ENCODE measurements at regions not wholly inside any gene's neighbourhood (a gene's known extent, or its start where the extent isn't known, plus 50 kb on each side); places are given as distances from the start of the nearest gene placed in this dataset.
A peak's percentile ranks its signal among the peaks of the same experiment; 100 is the strongest.

DNA sequence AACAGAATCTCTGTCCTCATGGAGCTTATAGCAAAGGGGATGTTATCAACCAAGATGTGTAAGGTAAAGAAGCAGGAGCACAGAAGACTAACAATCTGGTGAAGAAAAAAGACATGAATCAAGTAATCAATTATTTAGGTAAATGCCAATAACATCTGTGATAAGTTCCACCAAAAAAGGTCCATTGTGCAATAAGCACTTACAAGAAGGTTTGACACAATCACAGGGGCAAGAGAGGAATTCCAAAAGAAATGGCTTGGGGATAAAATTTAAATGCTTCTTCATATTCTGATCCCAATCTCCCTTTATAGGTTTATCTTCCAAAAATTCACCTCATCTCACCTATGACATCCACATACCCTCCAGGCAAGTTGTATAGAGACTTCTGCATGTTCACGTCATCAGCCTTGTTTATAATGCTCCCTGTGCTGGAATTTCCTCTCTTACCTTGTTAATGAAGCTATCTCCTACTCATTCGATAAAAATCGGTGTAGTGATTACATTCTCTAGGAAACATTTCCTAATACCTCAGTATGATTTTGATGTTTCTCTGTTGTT, 53.6 kb upstream of the DPT start:
- DNase-seq: no peak

DNA sequence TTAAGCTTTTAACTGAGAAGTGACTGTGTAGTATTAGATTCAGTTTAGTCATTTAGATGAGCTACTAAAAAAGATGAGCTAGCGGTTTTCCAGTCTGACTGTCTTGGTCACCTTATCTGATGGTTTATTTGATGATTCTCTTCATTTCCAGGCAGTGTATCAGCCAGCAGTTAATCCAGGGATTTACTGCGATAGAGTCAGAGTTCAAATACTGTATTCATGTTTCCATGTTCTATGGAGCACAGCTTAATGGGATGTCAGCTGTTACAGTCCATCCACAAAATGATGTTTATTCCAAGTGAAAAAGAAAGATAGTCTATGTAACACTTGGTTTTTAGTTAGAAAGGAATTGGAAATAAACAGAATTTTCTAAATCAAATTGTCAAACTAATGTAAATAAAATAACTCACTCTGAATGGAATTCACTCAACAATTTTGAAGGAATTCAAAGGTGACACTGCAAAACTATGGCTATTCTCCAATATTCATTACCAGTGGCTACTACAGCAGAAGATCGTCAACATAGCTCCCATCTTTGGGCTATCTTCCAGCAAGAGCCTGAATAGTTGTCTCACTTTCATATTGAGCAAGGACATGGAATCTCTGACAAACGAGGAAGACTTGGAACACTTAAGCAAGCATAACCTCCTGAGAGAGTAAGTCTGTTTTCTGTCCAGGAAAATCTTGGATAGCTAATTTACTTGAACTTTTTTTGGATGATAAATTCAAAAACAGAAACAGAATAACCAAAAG, 54.6 kb upstream of the DPT start:
- DNase-seq: no peak

DNA sequence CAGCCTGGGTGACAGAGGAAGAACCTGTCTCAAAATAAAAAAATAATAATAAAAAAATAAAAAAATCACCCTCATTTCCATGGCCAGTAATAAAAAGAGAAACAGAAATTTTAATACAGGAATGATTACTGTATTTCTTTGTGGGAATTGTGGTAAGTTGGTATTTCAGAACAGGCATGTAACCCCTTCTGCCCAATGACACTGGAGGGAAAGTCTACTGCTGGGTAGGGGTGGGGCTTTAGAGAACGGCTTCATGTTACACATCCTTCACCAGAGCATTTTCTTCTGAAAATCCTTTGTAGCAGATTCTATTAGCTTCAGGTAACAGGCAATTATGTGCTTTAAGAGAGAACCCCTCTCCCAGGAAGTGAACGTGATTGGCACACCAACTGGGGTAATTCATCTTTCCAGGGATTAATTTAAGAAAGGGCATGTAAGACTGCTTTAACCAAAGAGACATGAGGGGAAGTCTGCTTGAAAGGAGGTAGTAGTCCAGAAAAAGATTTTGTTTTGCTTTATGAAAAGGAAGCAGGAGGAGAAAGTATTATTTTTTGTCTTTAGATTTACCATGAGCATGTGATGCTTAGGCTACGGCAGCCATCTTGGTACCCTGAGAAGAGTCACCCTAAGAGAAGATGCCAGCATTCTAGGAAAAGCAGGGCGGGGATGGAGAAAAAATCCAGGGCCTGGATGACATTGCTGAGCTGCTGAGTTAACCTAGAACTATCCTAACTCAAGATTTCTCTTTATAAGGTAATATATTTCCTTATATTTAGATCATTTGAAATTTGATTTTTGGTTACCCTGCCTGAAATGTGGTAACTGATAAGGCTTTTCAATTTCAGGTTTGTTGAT, 57.7 kb upstream of the DPT start:
- no peak for DNase-seq

DNA sequence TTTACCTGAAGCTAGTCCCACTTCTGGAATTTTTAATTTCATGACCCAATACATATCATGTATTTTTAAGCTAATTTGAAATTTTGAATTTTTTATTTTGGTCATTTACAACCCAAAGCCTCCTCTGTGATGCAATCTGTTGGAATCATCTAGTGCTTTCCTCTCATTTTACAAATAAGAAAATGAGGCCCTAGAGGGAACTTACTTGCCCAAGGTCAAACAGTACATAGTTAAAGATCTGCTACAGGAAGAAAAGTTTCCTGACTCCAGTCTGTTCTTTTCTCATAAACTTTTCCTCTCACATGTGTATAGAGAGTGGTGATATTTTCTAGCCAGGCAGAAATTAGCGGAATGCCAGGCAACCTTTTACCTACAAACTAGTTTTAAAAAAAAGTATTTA, 59.3 kb upstream of the DPT start:
- DNase-seq: no peak

DNA sequence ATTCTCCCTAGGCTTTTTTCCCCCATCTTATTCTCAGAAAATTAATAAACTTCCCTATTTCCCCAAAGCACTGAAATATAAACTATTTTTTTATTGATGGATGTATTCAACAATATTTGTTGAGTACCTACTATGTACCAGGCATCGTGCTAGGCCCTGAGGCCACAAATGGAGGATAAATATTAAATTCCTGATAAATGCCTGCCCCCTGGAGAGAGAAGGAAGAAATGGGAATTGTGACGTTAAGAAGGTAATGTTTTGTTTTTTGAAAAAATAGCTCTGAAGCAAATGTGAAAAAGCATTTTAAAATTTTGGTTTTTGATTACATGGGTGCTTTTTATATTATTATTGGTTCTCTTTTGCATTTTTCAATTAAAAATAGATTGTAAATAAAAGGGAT, 60.5 kb upstream of the DPT start:
- DNase-seq: no peak

DNA sequence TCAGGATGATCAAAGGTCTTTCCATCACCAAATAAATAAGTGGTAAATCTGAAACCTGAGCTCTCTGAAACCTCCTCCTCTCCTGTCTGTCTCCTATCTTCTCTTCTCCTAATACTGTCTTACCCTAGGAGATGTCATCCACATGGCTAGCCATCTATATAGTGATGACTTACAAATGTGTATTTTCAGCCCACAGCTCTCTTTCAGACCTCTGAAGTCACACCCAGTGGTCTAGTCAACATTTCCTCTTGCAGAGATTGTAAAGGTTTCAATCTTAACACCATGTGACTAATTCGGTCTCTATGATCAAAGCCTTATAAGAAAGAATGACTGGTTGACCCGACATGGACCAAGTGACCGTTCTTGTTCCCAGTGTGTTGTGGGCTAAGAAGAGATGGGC, 63.1 kb upstream of the DPT start:
- no peak for DNase-seq

DNA sequence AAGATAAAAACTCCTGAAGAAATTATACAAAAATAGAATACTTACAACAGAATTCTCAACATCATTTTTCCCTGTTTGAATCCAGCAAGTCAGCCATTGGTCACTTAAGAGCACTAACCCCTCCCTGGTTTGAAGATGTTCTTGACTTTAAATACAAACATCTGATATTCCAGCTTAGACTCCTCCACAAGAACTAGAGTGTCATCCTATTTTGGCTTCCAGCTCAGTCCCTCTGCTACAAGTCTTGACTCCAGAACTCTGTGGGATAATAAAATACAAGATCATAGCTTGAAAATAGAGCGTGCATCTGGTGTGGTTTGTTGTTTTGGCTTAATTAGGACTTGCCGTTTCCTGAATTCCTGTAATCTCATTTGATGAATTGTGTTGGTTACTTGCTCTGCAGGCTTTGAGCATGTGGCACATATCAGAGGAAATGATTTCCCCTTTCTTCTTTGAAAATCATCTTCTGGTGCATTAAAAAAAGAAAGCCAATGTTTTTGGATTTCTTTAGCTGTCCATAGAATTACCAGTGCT, 63.7 kb upstream of the DPT start:
- DNase-seq: no peak

DNA sequence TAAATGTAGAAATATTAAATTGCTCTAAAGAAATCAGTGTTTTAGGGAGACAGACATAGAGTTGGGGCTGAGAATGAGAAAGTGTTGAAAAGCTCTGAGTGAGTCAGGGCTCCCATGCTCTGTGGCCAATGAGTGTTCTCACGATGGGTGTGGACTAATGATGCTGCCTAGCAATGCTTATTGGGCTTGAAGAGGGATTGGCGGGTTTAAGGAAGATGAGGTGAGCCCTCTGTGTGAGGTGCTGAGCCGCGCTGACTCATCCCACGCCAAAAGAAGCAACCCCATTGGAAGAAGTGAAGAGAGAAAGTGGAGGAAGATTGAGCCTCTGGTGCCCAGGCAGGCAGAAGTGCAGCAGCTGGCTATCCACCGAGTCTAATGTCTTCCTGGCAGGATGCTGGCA, 65.1 kb upstream of the DPT start:
- no peak for DNase-seq

DNA sequence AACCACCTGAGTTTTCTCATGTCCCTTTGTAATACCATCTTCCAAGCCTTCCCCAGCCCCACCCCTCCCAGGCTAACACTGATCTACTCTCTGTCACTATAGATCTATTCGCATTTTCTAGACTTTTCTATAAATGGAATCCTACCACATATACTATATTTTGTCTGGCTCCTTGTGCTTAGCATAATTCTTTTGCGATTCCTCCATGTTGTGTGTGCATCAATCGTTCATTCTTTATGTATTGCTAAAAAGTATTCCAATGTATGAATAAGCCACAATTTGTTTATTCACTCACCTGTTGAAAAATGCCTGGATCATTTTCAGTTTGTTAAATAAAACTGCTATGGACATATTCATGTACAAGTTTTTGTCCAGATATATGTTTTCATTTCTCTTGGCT, 66.7 kb upstream of the DPT start:
- no peak for DNase-seq

DNA sequence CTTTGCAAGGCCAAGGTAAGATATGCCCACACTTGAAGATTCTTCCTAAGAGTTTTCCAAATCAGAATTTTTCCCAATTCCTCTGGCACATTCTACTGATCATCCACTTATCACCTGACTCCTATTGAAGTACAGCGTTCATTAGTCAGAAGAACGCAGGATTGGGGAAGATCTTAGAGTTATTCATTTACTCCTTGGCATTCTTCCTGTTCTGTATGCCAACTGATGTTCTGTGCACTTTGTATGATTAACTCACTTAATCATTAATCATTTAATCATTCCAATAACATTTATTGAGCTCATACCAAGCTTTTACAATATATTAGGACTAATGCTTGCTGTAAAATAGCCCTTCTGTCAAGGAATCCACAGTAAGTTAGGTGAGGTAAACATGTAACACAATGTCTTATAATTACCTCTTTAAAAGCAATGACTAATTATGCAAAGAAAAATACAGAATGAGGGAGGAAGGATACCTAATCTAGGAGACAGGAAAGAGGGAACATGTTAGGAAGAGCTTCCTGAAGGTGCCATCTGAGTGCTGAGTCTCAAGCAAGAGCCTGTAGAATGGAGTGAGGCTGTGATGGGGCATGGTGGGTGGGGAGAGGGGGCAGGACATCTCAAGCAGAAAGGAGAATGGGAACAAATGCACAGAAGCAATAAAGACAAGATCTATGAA, 71.1 kb upstream of the DPT start:
- no peak for DNase-seq

DNA sequence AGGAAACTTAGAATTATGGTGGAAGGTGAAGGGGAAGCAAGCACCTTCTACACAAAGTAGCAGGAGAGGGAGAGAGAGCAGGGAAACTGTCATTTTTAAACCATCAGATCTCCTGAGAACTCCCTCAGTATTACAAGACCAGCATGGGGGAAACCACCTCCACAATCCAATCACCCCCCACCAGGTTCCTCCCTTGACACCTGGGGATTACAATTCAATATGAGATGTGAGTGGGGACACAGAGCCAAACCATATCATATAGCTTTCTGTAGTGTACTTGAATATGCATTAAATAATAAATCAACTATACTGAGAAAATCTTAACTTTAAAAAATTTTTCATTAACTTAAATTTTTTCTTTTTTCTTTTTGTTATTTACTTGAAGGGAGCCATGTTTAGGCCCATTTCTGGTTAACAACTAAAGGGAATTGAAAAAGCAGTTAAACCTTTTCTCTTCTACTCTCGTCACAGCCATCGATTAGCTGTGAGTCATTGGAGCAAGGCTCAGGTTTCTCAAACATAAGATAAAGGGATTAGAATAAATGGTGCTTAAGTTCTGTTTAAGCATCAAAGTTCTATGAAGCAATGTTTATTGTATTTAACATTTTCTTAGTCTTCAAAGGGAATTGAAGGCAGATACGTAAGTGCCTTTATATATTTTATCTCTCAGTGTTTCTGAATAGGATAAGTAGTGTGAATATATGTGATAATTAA, 72.2 kb upstream of the DPT start:
- no peak for DNase-seq

DNA sequence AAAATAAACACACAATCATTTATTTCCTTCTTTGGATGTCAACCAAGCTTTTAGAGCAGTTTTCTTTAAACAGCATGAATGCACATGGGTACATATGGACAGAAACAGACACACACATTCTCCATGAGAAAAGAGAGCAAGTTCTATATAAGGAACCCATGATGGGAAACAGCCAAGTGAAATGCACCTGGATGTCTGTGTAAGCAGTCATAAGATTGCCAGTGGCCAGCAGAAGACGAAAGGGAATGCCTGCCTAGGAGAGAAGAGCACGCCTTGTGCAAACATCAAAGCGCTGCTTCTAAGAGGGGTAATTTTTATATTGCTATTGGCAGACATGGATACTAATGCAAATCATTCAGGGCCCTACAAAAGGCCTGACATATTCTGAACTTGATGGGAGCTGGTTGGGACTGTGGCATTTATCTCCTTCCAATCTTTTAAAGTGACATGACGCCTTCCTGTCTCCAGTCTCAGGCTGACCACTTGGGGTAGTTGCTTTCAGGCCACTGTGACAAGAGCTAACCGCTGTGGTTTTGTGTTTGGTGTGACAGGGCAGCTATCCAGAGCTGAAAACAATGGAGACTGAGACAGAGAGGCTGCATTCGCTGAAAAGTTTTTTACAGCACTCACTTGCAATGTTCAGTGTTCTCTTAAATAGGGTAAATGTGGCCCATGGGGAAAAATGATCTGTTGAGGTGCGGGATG, 75.0 kb upstream of the DPT start:
- DNase-seq: peak; percentile 56

DNA sequence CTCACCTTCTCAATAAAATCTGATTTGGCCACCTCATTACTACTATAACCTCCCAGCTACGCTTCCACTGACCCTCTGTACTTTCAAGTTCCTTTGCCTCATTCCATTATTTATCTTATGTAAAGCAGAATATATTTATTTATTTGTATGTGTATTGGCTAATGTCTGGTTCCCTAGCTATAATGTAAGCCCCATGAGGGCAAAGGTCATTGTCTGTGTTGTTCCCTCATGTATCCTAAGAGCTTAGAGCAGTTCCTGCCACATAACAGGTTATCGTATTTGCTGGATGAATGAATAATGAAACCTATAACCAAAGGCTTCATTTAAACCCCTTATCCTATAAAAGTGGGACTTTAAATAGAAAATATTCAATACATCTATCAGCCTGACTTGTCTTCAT, 77.9 kb upstream of the DPT start:
- DNase-seq: no peak

DNA sequence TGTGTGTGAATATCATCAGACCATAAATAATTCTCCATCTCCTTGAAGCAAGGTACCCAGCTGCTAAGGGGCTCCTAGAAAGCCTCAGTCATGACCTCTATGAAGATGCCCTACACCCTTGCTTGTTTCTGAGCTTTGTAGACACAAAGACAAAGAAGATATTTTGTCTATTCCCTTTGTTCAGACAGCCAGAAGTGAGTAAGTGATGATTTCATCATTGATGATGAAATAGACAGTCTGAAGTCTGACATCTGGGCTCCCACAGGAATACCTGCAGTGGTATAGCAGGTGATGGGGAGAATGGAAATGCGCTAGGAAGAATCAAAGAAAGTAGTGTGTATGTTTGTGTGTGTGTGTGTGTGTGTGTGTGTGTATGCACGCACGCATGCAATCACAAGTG, 82.2 kb upstream of the DPT start:
- no peak for DNase-seq

DNA sequence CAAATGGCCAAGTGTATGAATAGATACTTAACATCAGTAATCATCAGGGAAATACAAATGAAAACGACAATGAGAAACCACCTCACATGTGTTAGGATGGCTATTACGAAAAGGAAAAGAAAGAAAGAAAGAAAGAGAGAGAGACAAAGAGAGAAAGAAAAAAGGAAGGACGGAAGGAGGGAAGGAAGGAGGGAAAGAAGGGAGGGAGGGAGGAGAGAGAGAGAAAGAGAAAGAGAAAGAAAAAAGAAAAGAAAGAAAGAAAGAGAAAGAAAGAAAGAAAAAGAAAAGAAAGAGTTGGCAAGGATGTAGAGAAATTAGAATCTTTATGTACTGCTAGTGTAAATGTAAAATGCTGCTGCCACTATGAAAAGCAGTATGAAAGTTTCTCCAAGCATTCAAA, 90.7 kb upstream of the DPT start:
- DNase-seq: no peak

DNA sequence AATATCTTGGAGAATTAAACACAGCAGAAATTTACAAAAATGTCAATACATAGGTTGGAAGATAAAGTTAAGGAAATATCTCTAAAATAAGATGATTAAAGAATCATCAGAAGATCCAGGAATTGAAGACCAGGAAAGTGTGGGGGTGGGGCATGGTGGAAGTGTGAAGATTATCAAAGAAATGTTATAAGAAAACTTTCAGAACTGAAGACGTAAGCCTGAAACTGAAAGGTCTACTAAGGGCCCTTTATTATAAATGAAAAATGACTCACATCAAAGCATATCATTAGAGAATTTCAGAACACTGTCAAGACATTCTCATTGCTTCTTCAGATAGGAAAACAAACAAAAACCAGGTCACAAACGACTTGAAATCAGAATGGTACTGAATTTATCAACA, 92.4 kb upstream of the DPT start:
- DNase-seq: no peak

DNA sequence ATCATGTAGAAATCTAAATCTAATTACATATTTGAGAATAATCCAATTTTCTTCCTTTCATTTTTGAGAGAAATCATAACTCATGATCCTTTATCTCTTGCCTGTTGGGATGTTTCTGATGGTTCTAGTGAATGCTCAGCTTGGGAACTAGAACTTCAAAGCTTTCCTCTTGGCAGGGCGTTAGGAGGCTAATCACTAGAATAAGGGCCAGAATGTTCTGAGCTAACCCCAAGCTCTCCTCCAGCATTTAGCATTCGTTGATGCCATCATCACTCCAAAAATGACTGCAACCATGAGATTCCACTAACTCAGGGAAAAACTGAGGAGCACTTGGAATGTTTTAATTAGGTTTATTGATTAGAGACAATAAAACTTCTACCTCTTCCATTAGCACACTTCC, 93.9 kb upstream of the DPT start:
- no peak for DNase-seq

DNA sequence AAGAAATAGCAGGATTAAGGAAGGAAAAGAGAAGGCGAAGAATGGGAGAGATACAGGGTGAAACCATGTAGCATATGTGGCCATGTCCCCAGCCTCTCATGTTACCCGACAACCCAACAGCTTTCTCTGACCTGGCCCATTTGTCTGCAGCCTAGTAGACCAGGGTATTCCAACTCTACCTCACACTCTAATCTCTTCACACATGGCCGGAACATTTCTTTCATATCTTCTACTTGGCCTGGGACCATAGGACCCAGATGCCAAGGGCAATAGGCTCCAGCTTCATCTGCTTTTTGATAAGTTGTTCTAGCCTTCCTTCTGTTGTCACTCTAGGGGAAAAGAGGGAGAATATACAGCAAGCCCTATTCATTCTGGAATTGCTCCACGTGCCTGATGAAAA, 95.0 kb upstream of the DPT start:
- no peak for DNase-seq

DNA sequence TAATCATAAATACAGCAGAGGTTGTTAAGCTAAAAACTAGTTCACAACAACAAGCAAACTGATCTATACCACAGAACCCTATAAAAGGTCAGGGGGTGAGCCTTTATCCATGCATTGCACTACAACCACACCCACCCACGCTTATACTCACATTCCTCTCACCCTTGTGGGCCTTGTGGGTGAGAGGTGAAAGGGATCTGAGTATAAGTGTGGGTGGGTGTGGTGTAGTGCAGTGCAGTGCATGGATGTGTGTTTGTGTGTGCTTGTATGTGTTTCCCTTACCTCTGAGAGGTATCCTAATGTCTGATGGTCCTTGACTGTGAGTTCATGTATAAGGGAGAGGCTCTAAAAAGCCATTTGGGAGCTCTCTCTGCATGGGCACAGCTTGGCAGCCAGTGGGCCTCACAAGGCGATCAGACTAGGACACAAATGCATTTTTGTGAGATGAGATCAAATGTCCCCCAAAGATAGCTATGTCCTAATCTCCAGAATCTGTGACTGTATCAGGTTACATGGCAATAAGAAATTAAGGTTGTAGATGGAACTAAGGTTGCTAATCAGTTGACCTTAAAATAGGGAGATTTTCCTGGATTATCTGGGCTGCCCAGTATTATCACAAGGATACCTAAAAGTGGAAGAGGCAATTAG, 95.5 kb upstream of the DPT start:
- no peak for DNase-seq

DNA sequence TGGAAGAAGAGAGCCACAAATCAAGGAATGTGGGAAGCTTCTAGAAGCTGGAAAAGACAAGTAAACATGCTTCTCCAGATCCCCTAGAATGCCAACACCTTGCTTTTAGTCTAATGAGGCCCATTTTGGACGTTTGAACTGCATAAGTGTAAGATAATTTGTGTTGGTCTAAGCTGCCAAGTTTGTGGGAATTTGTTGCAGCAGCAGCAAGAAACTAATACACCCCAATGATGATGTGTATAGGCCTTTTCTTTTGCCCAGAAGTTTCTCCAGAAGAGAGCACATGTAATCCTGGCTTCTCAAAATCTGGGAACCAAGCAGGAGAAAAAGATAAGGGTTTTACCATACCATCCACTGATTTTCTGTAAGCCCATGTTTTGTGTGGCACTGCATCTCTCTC, 96.1 kb upstream of the DPT start:
- DNase-seq: no peak

DNA sequence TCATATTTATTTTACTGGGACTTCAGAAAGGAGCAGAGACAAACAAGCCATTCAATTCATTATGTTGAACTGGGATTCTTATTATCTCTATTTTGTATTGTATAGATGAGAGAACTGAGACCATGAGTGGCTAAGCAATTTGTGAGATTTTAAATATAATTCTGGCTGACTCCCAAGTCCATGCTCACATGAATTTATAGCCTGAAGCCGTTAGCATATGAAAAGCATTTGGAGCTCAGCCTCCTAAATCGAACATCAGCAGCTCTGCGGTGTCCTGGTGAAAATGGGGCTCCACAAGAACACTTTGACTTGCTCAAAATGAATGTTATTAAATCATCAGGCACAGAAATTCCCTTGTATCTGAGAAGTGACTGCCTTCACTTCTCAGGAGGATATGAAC, 96.8 kb upstream of the DPT start:
- DNase-seq: no peak

DNA sequence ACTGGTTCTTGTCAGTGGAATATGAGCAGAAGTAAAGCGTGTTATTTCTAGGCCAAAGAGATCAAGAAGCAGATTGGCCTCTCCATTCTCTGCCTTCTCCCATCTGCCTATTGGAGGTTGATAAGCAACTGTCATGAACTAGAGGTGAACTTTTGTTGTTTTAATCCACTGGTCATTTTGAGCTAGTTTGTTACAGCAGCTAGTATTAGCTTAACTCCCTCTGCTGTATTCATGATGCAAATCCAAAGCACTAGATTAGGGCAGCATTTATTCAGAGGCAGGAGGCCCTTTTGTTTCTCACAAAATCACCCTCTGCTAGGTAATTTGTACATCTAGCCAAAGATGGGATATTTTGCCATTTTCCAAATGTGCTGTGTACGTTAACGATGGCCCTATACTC, 97.3 kb upstream of the DPT start:
- no peak for DNase-seq
